ENCODE measurements at regions not wholly inside any gene's neighbourhood (a gene's known extent, or its start where the extent isn't known, plus 50 kb on each side); places are given as distances from the start of the nearest gene placed in this dataset.

GRCh38 chr5:166784545-166785078, 1506.8 kb upstream of the WWC1 start:
- peaks cover 6% of the 10 kb centered on the region; the same call in 1 of the 2 replicates for H3K9me3 Mint-ChIP-seq
- H3K4me1 Mint-ChIP-seq = peaks cover 37% of the 10 kb centered on the region
- POLR2A ChIA-PET = no interaction called here
- no peak overlapping the region for H3K27ac Mint-ChIP-seq
- CTCF ChIA-PET = no interaction called here
- ATAC-seq (no peak), DNase-seq (ENCODE audit: low spot score) (no peak)
- TF ChIP-seq SOX15 (CRISPR knock-in tag; IDR thresholded peaks at IDR 0.05) (no peak), E2F5 (CRISPR knock-in tag; IDR thresholded peaks at IDR 0.05) (no peak), TP53 (CRISPR knock-in tag; IDR thresholded peaks at IDR 0.05) (no peak), SMAD3 (CRISPR knock-in tag; IDR thresholded peaks at IDR 0.05; ENCODE audit: borderline replicate concordance) (no peak), USF2 (CRISPR knock-in tag; IDR thresholded peaks at IDR 0.05) (no peak), ATF2 (CRISPR knock-in tag; IDR thresholded peaks at IDR 0.05; ENCODE audit: borderline replicate concordance, low read depth) (no peak), USF1 (CRISPR knock-in tag; IDR thresholded peaks at IDR 0.05) (no peak), ZNF263 (CRISPR knock-in tag; IDR thresholded peaks at IDR 0.05; ENCODE audit: low read depth) (no peak), MYBL2 (CRISPR knock-in tag; IDR thresholded peaks at IDR 0.05) (no peak), ZNF532 (CRISPR knock-in tag; IDR thresholded peaks at IDR 0.05; ENCODE audit: borderline replicate concordance) (no peak), JUN (CRISPR knock-in tag; IDR thresholded peaks at IDR 0.05) (no peak), FOXJ3 (CRISPR knock-in tag; IDR thresholded peaks at IDR 0.05; ENCODE audit: borderline replicate concordance) (no peak), ZMAT4 (CRISPR knock-in tag; IDR thresholded peaks at IDR 0.05) (no peak), NR3C1 (CRISPR knock-in tag; conservative IDR thresholded peaks at IDR 0.05; ENCODE audit: low read depth) (no peak), IRF2 (CRISPR knock-in tag; IDR thresholded peaks at IDR 0.05; ENCODE audit: borderline replicate concordance, low read depth) (no peak), ZNF396 (CRISPR knock-in tag; IDR thresholded peaks at IDR 0.05; ENCODE audit: borderline replicate concordance) (no peak), CREB1 (CRISPR knock-in tag; IDR thresholded peaks at IDR 0.05) (no peak)
- H3K36me3 Mint-ChIP-seq = 0 out of 2 replicates have a peak, but pooled peaks cover 2% of the 10 kb centered on the region
- no peaks in the 10 kb centered on the region for H3K27me3 Mint-ChIP-seq (ENCODE audit: low read depth)
- H3K4me3 Mint-ChIP-seq = no peak overlapping the region

GRCh38 chr5:166786178-166786577, 1505.3 kb upstream of the WWC1 start:
- Mint-ChIP-seq H3K4me3 (no peak overlapping the region), H3K27me3 (ENCODE audit: low read depth) (no peaks in the 10 kb centered on the region), H3K4me1 (peaks cover 34% of the 10 kb centered on the region), H3K36me3 (0 out of 2 replicates have a peak, but pooled peaks cover 2% of the 10 kb centered on the region), H3K9me3 (peaks cover 6% of the 10 kb centered on the region; the same call in 1 of the 2 replicates), H3K27ac (no peak overlapping the region)
- TF ChIP-seq ZNF423 (CRISPR knock-in tag; IDR thresholded peaks at IDR 0.05) (no peak), ARID4B (CRISPR knock-in tag; IDR thresholded peaks at IDR 0.05; ENCODE audit: borderline replicate concordance) (no peak), ATF2 (CRISPR knock-in tag; IDR thresholded peaks at IDR 0.05; ENCODE audit: borderline replicate concordance, low read depth) (no peak)
- ChIA-PET POLR2A (no interaction called here), CTCF (no interaction called here)
- no peak for ATAC-seq
- DNase-seq (ENCODE audit: low spot score) = no peak
